ENCODE measurements at regions not wholly inside any gene's neighbourhood (a gene's known extent, or its start where the extent isn't known, plus 50 kb on each side); places are given as distances from the start of the nearest gene placed in this dataset.

DNA sequence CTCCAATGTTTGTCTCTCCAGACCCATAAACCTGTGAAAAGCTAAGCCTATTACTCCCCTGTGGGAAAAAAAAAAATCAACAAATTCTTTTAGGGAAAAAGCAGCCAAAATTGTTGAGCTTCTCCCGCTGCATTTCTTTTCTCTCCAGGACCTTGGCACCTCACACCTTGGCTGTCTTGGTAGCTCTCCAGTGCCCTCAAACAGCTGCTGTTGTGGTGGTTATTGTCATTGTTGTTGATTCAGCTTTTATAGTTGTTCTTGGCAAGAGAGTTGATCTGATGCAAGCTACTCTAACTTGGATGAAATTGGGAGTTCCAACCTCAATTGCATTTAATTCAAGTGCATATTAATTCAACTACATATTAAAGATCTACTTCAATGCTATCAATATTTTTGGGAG lies 516.9 kb upstream of the LARGE1 start:
- Histone ChIP-seq H3K4me3 (ENCODE audit: low read depth in 1 of 3, low read length in 3 of 3) (no peak overlapping the region), H3K36me3 (ENCODE audit: control insufficient read depth in 3 of 3, insufficient read depth in 2 of 3, low read depth in 1 of 3, low read length in 3 of 3) (no peaks in the 10 kb centered on the region), H3K4me1 (ENCODE audit: control insufficient read depth in 3 of 3, insufficient read depth in 2 of 3, low read depth in 1 of 3, low read length in 2 of 3) (no peaks in the 10 kb centered on the region), H3K27ac (ENCODE audit: low read depth in 1 of 3, low read length in 2 of 3) (no peak overlapping the region), H3K27me3 (ENCODE audit: control insufficient read depth in 3 of 3, insufficient read depth in 3 of 3, low read length in 3 of 3) (no peaks in the 10 kb centered on the region), H3K9me3 (ENCODE audit: control insufficient read depth in 2 of 2, insufficient read depth in 1 of 2, low read depth in 1 of 2, low read length in 1 of 2) (no peaks in the 10 kb centered on the region)
- DNase-seq (no peak), FAIRE-seq (no peak)
- WGBS, 3 donors, result 83 to 92% (median 90%) methylated on average over 1 of the region's 1 CpG

DNA sequence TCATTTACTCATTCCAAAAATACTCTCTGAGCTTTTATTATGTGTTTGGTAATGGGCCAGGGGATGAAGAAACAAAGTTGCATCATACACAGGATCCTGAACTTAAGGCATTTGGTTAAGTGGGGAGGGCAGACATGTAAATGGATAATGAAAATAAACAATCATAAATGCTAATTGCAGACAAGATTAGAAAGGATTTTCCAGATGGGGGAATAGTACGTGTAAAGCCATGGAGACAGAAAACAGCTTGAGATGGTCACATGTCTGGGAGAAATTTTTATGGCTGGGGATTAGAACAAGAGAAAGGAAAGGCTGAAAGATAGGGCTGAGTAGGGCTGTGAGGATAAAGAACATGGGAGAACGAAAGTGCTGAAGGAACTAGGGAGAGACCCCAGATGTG lies 534.3 kb upstream of the LARGE1 start:
- Histone ChIP-seq H3K27ac (ENCODE audit: low read depth in 1 of 3, low read length in 2 of 3) (no peak overlapping the region), H3K27me3 (ENCODE audit: control insufficient read depth in 3 of 3, insufficient read depth in 3 of 3, low read length in 3 of 3) (no peaks in the 10 kb centered on the region), H3K4me3 (ENCODE audit: low read depth in 1 of 3, low read length in 3 of 3) (no peak overlapping the region), H3K36me3 (ENCODE audit: control insufficient read depth in 3 of 3, insufficient read depth in 2 of 3, low read depth in 1 of 3, low read length in 3 of 3) (no peaks in the 10 kb centered on the region), H3K4me1 (ENCODE audit: control insufficient read depth in 3 of 3, insufficient read depth in 2 of 3, low read depth in 1 of 3, low read length in 2 of 3) (no peaks in the 10 kb centered on the region), H3K9me3 (ENCODE audit: control insufficient read depth in 2 of 2, insufficient read depth in 1 of 2, low read depth in 1 of 2, low read length in 1 of 2) (no peaks in the 10 kb centered on the region)
- peak; percentile 2 to 16 for DNase-seq
- no peak for FAIRE-seq
- WGBS, 3 donors, result 9 to 29% (median 25%) methylated on average over 2 of the region's 2 CpGs

GRCh38 chr22:34462795-34463194 lies 542.5 kb upstream of the LARGE1 start:
- H3K27me3 ChIP-seq (ENCODE audit: control insufficient read depth in 3 of 3, insufficient read depth in 3 of 3, low read length in 3 of 3), result no peaks in the 10 kb centered on the region
- no peaks in the 10 kb centered on the region for H3K9me3 ChIP-seq (ENCODE audit: control insufficient read depth in 2 of 2, insufficient read depth in 1 of 2, low read depth in 1 of 2, low read length in 1 of 2)
- H3K4me1 ChIP-seq (ENCODE audit: control insufficient read depth in 3 of 3, insufficient read depth in 2 of 3, low read depth in 1 of 3, low read length in 2 of 3), result no peaks in the 10 kb centered on the region
- H3K27ac ChIP-seq (ENCODE audit: low read depth in 1 of 3, low read length in 2 of 3), result no peak overlapping the region
- no peak overlapping the region for H3K4me3 ChIP-seq (ENCODE audit: low read depth in 1 of 3, low read length in 3 of 3)
- FAIRE-seq (no peak), DNase-seq (no peak)
- WGBS, 3 donors, result 66 to 75% (median 72%) methylated on average over 4 of the region's 4 CpGs
- H3K36me3 ChIP-seq (ENCODE audit: control insufficient read depth in 3 of 3, insufficient read depth in 2 of 3, low read depth in 1 of 3, low read length in 3 of 3), result no peaks in the 10 kb centered on the region

- 70 to 87% (median 82%) methylated on average over 3 of the region's 3 CpGs for WGBS, 3 donors
- no peak for FAIRE-seq
- DNase-seq, result no peak
Observed at GRCh38 chr22:34475886-34476285, 555.6 kb upstream of the LARGE1 start.

GRCh38 chr22:34476762-34477161 lies 556.5 kb upstream of the LARGE1 start:
- FAIRE-seq (no peak), DNase-seq (no peak)
- peaks cover 0 to 5% of the 10 kb centered on the region in 2 donors for H3K9me3 ChIP-seq (ENCODE audit: control insufficient read depth in 2 of 2, insufficient read depth in 1 of 2, low read depth in 1 of 2, low read length in 1 of 2)
- no peak overlapping the region for H3K4me3 ChIP-seq (ENCODE audit: low read depth in 1 of 3, low read length in 3 of 3)
- 81 to 91% (median 90%) methylated on average over 2 of the region's 2 CpGs for WGBS, 3 donors
- H3K36me3 ChIP-seq (ENCODE audit: control insufficient read depth in 3 of 3, insufficient read depth in 2 of 3, low read depth in 1 of 3, low read length in 3 of 3), result no peaks in the 10 kb centered on the region
- no peaks in the 10 kb centered on the region for H3K4me1 ChIP-seq (ENCODE audit: control insufficient read depth in 3 of 3, insufficient read depth in 2 of 3, low read depth in 1 of 3, low read length in 2 of 3)
- no peak overlapping the region for H3K27ac ChIP-seq (ENCODE audit: low read depth in 1 of 3, low read length in 2 of 3)
- peaks cover 0 to 6% (median 0%) of the 10 kb centered on the region in 3 donors for H3K27me3 ChIP-seq (ENCODE audit: control insufficient read depth in 3 of 3, insufficient read depth in 3 of 3, low read length in 3 of 3)

More at GRCh38 chr22:34475886-34476285, 555.6 kb upstream of the LARGE1 start:
- Histone ChIP-seq H3K27ac (ENCODE audit: low read depth in 1 of 3, low read length in 2 of 3) (no peak overlapping the region), H3K27me3 (ENCODE audit: control insufficient read depth in 3 of 3, insufficient read depth in 3 of 3, low read length in 3 of 3) (peaks cover 0 to 6% (median 0%) of the 10 kb centered on the region in 3 donors), H3K4me3 (ENCODE audit: low read depth in 1 of 3, low read length in 3 of 3) (no peak overlapping the region), H3K9me3 (ENCODE audit: control insufficient read depth in 2 of 2, insufficient read depth in 1 of 2, low read depth in 1 of 2, low read length in 1 of 2) (peaks cover 0 to 2% of the 10 kb centered on the region in 2 donors), H3K36me3 (ENCODE audit: control insufficient read depth in 3 of 3, insufficient read depth in 2 of 3, low read depth in 1 of 3, low read length in 3 of 3) (no peaks in the 10 kb centered on the region), H3K4me1 (ENCODE audit: control insufficient read depth in 3 of 3, insufficient read depth in 2 of 3, low read depth in 1 of 3, low read length in 2 of 3) (no peaks in the 10 kb centered on the region)

DNA sequence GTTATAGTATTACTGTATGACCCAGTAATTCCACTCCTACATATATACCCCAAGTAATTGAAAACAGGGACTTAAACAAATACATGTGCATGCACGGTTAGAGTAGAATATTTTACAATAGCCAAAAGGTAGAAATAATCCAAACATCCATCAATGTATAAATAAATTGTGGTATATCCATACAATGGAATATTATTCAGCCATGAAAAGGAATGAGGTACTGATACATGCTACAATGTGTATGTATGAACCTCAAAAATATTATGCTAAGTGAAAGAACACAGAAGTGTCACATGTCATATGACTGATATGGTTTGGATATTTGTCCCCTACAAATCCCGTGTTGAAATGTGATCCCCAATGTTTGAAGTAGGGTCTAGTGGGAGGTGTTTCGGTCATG lies 560.8 kb upstream of the LARGE1 start:
- Histone ChIP-seq H3K36me3 (ENCODE audit: control insufficient read depth in 3 of 3, insufficient read depth in 2 of 3, low read depth in 1 of 3, low read length in 3 of 3) (no peaks in the 10 kb centered on the region), H3K9me3 (ENCODE audit: control insufficient read depth in 2 of 2, insufficient read depth in 1 of 2, low read depth in 1 of 2, low read length in 1 of 2) (peaks cover 0 to 5% of the 10 kb centered on the region in 2 donors), H3K4me3 (ENCODE audit: low read depth in 1 of 3, low read length in 3 of 3) (no peak overlapping the region), H3K4me1 (ENCODE audit: control insufficient read depth in 3 of 3, insufficient read depth in 2 of 3, low read depth in 1 of 3, low read length in 2 of 3) (no peaks in the 10 kb centered on the region), H3K27ac (ENCODE audit: low read depth in 1 of 3, low read length in 2 of 3) (no peak overlapping the region), H3K27me3 (ENCODE audit: control insufficient read depth in 3 of 3, insufficient read depth in 3 of 3, low read length in 3 of 3) (peaks cover 0 to 4% (median 0%) of the 10 kb centered on the region in 3 donors)
- WGBS, 3 donors, result 79 to 86% (median 84%) methylated on average over 3 of the region's 3 CpGs
- no peak for DNase-seq
- FAIRE-seq, result no peak

GRCh38 chr22:34486381-34486780 lies 566.1 kb upstream of the LARGE1 start:
- DNase-seq (no peak), FAIRE-seq (no peak)
- peaks cover 0 to under 1% of the 10 kb centered on the region in 2 donors for H3K9me3 ChIP-seq (ENCODE audit: control insufficient read depth in 2 of 2, insufficient read depth in 1 of 2, low read depth in 1 of 2, low read length in 1 of 2)
- H3K27me3 ChIP-seq (ENCODE audit: control insufficient read depth in 3 of 3, insufficient read depth in 3 of 3, low read length in 3 of 3), result no peaks in the 10 kb centered on the region
- H3K4me3 ChIP-seq (ENCODE audit: low read depth in 1 of 3, low read length in 3 of 3), result no peak overlapping the region
- H3K4me1 ChIP-seq (ENCODE audit: control insufficient read depth in 3 of 3, insufficient read depth in 2 of 3, low read depth in 1 of 3, low read length in 2 of 3), result no peaks in the 10 kb centered on the region
- no peak overlapping the region for H3K27ac ChIP-seq (ENCODE audit: low read depth in 1 of 3, low read length in 2 of 3)
- WGBS, 3 donors, result 75 to 85% (median 81%) methylated on average over 1 of the region's 1 CpG
- H3K36me3 ChIP-seq (ENCODE audit: control insufficient read depth in 3 of 3, insufficient read depth in 2 of 3, low read depth in 1 of 3, low read length in 3 of 3), result no peaks in the 10 kb centered on the region

DNA sequence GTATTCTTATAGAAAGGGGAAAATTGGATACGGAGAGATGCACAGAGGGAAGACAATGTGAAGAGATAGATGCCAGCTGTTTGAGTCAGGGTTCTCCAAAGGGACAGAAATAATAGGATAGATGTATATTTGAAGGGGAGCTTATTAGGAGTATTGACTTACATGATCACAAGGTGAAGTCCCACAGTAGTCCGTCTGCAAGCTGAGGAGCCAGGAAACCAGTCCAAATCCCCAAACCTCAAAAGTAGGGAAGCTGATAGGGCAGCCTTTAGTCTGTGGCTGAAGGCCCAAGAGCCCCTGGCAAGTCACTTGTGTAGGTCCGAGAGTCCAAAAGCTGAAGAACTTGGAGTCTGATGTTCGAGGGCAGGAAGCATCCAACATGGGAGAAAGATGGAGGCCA lies 569.6 kb upstream of the LARGE1 start:
- Histone ChIP-seq H3K27ac (ENCODE audit: low read depth in 1 of 3, low read length in 2 of 3) (no peak overlapping the region), H3K36me3 (ENCODE audit: control insufficient read depth in 3 of 3, insufficient read depth in 2 of 3, low read depth in 1 of 3, low read length in 3 of 3) (no peaks in the 10 kb centered on the region), H3K4me3 (ENCODE audit: low read depth in 1 of 3, low read length in 3 of 3) (no peak overlapping the region), H3K27me3 (ENCODE audit: control insufficient read depth in 3 of 3, insufficient read depth in 3 of 3, low read length in 3 of 3) (no peaks in the 10 kb centered on the region), H3K4me1 (ENCODE audit: control insufficient read depth in 3 of 3, insufficient read depth in 2 of 3, low read depth in 1 of 3, low read length in 2 of 3) (peaks cover 0 to 2% (median 0%) of the 10 kb centered on the region in 3 donors), H3K9me3 (ENCODE audit: control insufficient read depth in 2 of 2, insufficient read depth in 1 of 2, low read depth in 1 of 2, low read length in 1 of 2) (no peaks in the 10 kb centered on the region)
- WGBS, 3 donors, result 79 to 87% (median 84%) methylated on average over 4 of the region's 4 CpGs
- DNase-seq (no peak), FAIRE-seq (no peak)

GRCh38 chr22:34490886-34491285 lies 570.6 kb upstream of the LARGE1 start:
- H3K27me3 ChIP-seq (ENCODE audit: control insufficient read depth in 3 of 3, insufficient read depth in 3 of 3, low read length in 3 of 3), result no peaks in the 10 kb centered on the region
- WGBS, 3 donors, result 38 to 54% (median 44%) methylated on average over 2 of the region's 2 CpGs
- DNase-seq (no peak), FAIRE-seq (no peak)
- peaks cover 0 to 2% (median 0%) of the 10 kb centered on the region in 3 donors for H3K4me1 ChIP-seq (ENCODE audit: control insufficient read depth in 3 of 3, insufficient read depth in 2 of 3, low read depth in 1 of 3, low read length in 2 of 3)
- no peaks in the 10 kb centered on the region for H3K36me3 ChIP-seq (ENCODE audit: control insufficient read depth in 3 of 3, insufficient read depth in 2 of 3, low read depth in 1 of 3, low read length in 3 of 3)
- H3K9me3 ChIP-seq (ENCODE audit: control insufficient read depth in 2 of 2, insufficient read depth in 1 of 2, low read depth in 1 of 2, low read length in 1 of 2), result no peaks in the 10 kb centered on the region
- H3K27ac ChIP-seq (ENCODE audit: low read depth in 1 of 3, low read length in 2 of 3), result no peak overlapping the region
- H3K4me3 ChIP-seq (ENCODE audit: low read depth in 1 of 3, low read length in 3 of 3), result no peak overlapping the region
